CD4-positive, alpha-beta memory T cell (primary cell): ENCODE measurements at regions not wholly inside any gene's neighbourhood (a gene's known extent, or its start where the extent isn't known, plus 50 kb on each side); places are given as distances from the start of the nearest gene placed in this dataset. TPM values are rescaled to one million over a fixed set of nuclear protein-coding genes. Genes with fewer than 3 reads are reported as not detected.

Experiments used
- CTCF ChIA-PET: fragments of 350-600 bp; sonication (Branson Sonifier 250); formaldehyde crosslinking; loops from one replicate; lab custom pipeline; 2021; ENCODE audit warnings: inconsistent platforms; ENCODE audit not compliant: partially characterized antibody; lab: Charles Lee
- POLR2A ChIA-PET: fragments of 350-600 bp; sonication (Branson Sonifier 250); formaldehyde crosslinking; loops from one replicate; lab custom pipeline; 2021; ENCODE audit not compliant: partially characterized antibody; lab: Charles Lee
- DNase-seq, 5 donors: peaks; one replicate each; pipeline versions ENCODE4 v3.0.0 to v3.0.0-alpha.2; 2020 to 2022; ENCODE audit warnings: mixed read lengths in 1 of 5
- H3K27ac ChIP-seq: one replicate; pipeline ENCODE4 v1.7.0; 2013; ENCODE audit warnings: low read depth, low read length
- H3K27me3 ChIP-seq: 2 replicates; pipeline ENCODE4 v1.7.0; 2013; ENCODE audit warnings: mild to moderate bottlenecking, low read length, moderate library complexity; ENCODE audit not compliant: insufficient read depth
- H3K36me3 ChIP-seq: 2 replicates; pipeline ENCODE4 v1.7.0; 2013; ENCODE audit warnings: mild to moderate bottlenecking, low read length, moderate library complexity; ENCODE audit not compliant: insufficient read depth
- H3K4me1 ChIP-seq: 2 replicates; pipeline ENCODE4 v1.7.0; 2013; ENCODE audit warnings: mild to moderate bottlenecking, low read length, moderate library complexity; ENCODE audit not compliant: insufficient read depth
- H3K4me3 ChIP-seq, 2 donors: one replicate each; pipeline ENCODE4 v1.7.0; 2013; ENCODE audit warnings: low read length in 2 of 2, mild to moderate bottlenecking in 1 of 2
- H3K9me3 ChIP-seq, 2 donors: one replicate each; pipeline ENCODE4 v1.7.0; 2013; ENCODE audit warnings: low read length in 2 of 2, control low read depth in 1 of 2; ENCODE audit not compliant: control insufficient read depth in 1 of 2
- H3K27ac Mint-ChIP-seq, 7 donors: one replicate each; pipeline ENCODE4 v1.8.0; 2020 to 2021; ENCODE audit warnings: mixed read lengths in 7 of 7, mild to moderate bottlenecking in 6 of 7, inconsistent platforms in 3 of 7, moderate library complexity in 3 of 7
- H3K27me3 Mint-ChIP-seq, 2 donors: one replicate each; pipeline ENCODE4 v1.8.0; 2020 to 2021; ENCODE audit warnings: mixed read lengths in 2 of 2
- H3K36me3 Mint-ChIP-seq, 2 donors: one replicate each; pipeline ENCODE4 v1.8.0; 2020 to 2021; ENCODE audit warnings: mixed read lengths in 2 of 2, inconsistent platforms in 1 of 2, mild to moderate bottlenecking in 1 of 2
- H3K4me1 Mint-ChIP-seq, 4 donors: one replicate each; pipeline ENCODE4 v1.8.0; 2020 to 2021; ENCODE audit warnings: mixed read lengths in 4 of 4, mild to moderate bottlenecking in 1 of 4
- H3K4me3 Mint-ChIP-seq, 8 donors: one replicate each; pipeline ENCODE4 v1.8.0; 2020 to 2021; ENCODE audit warnings: mixed read lengths in 8 of 8, mild to moderate bottlenecking in 7 of 8, moderate library complexity in 6 of 8, inconsistent platforms in 3 of 8
- H3K9me3 Mint-ChIP-seq, 8 donors: one replicate each; pipeline ENCODE4 v1.8.0; 2020 to 2021; ENCODE audit warnings: mixed read lengths in 8 of 8, mild to moderate bottlenecking in 5 of 8, inconsistent platforms in 3 of 8, moderate library complexity in 1 of 8
- intact Hi-C: fragments of 100-400 bp; cut with micrococcal nuclease; formaldehyde crosslinking; loops from one replicate; pipeline ENCODE4 v1.15.1; 2023
- microRNA-seq: library from miRNA; unstranded; fragments of <30 nt; microRNA quantifications from one replicate; pipeline ENCODE4 v1.2.0, GENCODE V29; 2021; ENCODE audit warnings: borderline replicate concordance, borderline number of aligned reads, borderline microRNAs expressed, mixed read lengths

GRCh38 chr10:20355011-20355410 lies 538.8 kb downstream of the PLXDC2 start:
- CTCF ChIA-PET = no interaction called here
- Histone ChIP-seq H3K4me3 (no peak overlapping the region), H3K27me3 (no peaks in the 10 kb centered on the region), H3K27ac (no peak overlapping the region), H3K9me3 (peaks cover 0 to 2% of the 10 kb centered on the region in 2 donors), H3K4me1 (no peaks in the 10 kb centered on the region), H3K36me3 (no peaks in the 10 kb centered on the region)
- no peaks in the 10 kb centered on the region for H3K27me3 Mint-ChIP-seq
- H3K4me1 Mint-ChIP-seq = no peaks in the 10 kb centered on the region
- H3K4me3 Mint-ChIP-seq = no peak overlapping the region
- no peak overlapping the region for H3K27ac Mint-ChIP-seq
- H3K9me3 Mint-ChIP-seq = peaks cover 0 to 42% (median 9%) of the 10 kb centered on the region in 8 donors
- POLR2A ChIA-PET = no interaction called here
- no peaks in the 10 kb centered on the region for H3K36me3 Mint-ChIP-seq
- intact Hi-C loops = no loop called here
- DNase-seq = no peak

GRCh38 chr10:20354166-20354565 lies 537.9 kb downstream of the PLXDC2 start:
- H3K27me3 ChIP-seq = no peaks in the 10 kb centered on the region
- no peaks in the 10 kb centered on the region for H3K27me3 Mint-ChIP-seq
- no peak overlapping the region for H3K27ac Mint-ChIP-seq
- H3K36me3 Mint-ChIP-seq = no peaks in the 10 kb centered on the region
- H3K27ac ChIP-seq = no peak overlapping the region
- ChIA-PET CTCF (no interaction called here), POLR2A (no interaction called here)
- intact Hi-C loops = no loop called here
- no peak overlapping the region for H3K4me3 ChIP-seq
- H3K4me3 Mint-ChIP-seq = no peak overlapping the region
- H3K36me3 ChIP-seq = no peaks in the 10 kb centered on the region
- no peaks in the 10 kb centered on the region for H3K4me1 ChIP-seq
- no peak for DNase-seq
- no peaks in the 10 kb centered on the region for H3K4me1 Mint-ChIP-seq
- peaks cover 0 to 4% of the 10 kb centered on the region in 2 donors for H3K9me3 ChIP-seq
- H3K9me3 Mint-ChIP-seq = peaks cover 0 to 41% (median 9%) of the 10 kb centered on the region in 8 donors

- no peak overlapping the region for H3K4me3 ChIP-seq
- H3K27me3 ChIP-seq = no peaks in the 10 kb centered on the region
- H3K9me3 Mint-ChIP-seq = peaks cover 0 to 24% (median 6%) of the 10 kb centered on the region in 8 donors
- no peak overlapping the region for H3K27ac Mint-ChIP-seq
- intact Hi-C loops = no loop called here
- no peaks in the 10 kb centered on the region for H3K27me3 Mint-ChIP-seq
- H3K36me3 Mint-ChIP-seq = no peaks in the 10 kb centered on the region
- no peaks in the 10 kb centered on the region for H3K4me1 ChIP-seq
- H3K36me3 ChIP-seq = no peaks in the 10 kb centered on the region
- H3K4me3 Mint-ChIP-seq = no peak overlapping the region
- no peak overlapping the region for H3K27ac ChIP-seq
- H3K9me3 ChIP-seq = peaks cover 0 to 4% of the 10 kb centered on the region in 2 donors
- no peak for DNase-seq
- POLR2A ChIA-PET = no interaction called here
- no peaks in the 10 kb centered on the region for H3K4me1 Mint-ChIP-seq
- CTCF ChIA-PET = no interaction called here
Observed at GRCh38 chr10:20350509-20350908, 534.3 kb downstream of the PLXDC2 start.

GRCh38 chr10:20343036-20343435 lies 526.8 kb downstream of the PLXDC2 start:
- Histone ChIP-seq H3K9me3 (no peaks in the 10 kb centered on the region), H3K4me1 (no peaks in the 10 kb centered on the region), H3K27ac (no peak overlapping the region), H3K27me3 (no peaks in the 10 kb centered on the region), H3K4me3 (no peak overlapping the region), H3K36me3 (no peaks in the 10 kb centered on the region)
- CTCF ChIA-PET = no interaction called here
- no peak overlapping the region for H3K27ac Mint-ChIP-seq
- H3K27me3 Mint-ChIP-seq = no peaks in the 10 kb centered on the region
- H3K4me1 Mint-ChIP-seq = no peaks in the 10 kb centered on the region
- H3K4me3 Mint-ChIP-seq = no peak overlapping the region
- intact Hi-C loops = no loop called here
- POLR2A ChIA-PET = no interaction called here
- DNase-seq = no peak
- H3K9me3 Mint-ChIP-seq = peaks cover 3 to 24% (median 11%) of the 10 kb centered on the region in 8 donors
- H3K36me3 Mint-ChIP-seq = no peaks in the 10 kb centered on the region

Small RNA genes lying in the stretch of these regions (microRNA-seq; reads per million reads assigned to microRNA genes)
- gene MIR4675 = not detected
